GM23338 (cell line): ENCODE measurements at regions not wholly inside any gene's neighbourhood (a gene's known extent, or its start where the extent isn't known, plus 50 kb on each side); places are given as distances from the start of the nearest gene placed in this dataset.

Experiments used
- ATAC-seq: fragments of 200-7000 bp; cut with Tn5 transposase; 3 replicates; pipeline ENCODE4 v1.9.1; 2020
- DNase-seq: peaks from one replicate; pipeline ENCODE4 v3.0.0-alpha.2; 2015; ENCODE audit warnings: low spot score
- H2AFZ ChIP-seq: fragments of 200-600 bp; sonication (generic); 2 replicates; pipeline ENCODE4 v1.8.0; 2016; ENCODE audit warnings: antibody characterized with exemption, mild to moderate bottlenecking, moderate library complexity
- H3F3A ChIP-seq: fragments of 200-600 bp; sonication (generic); replicated peaks from 2 replicates; pipeline ENCODE4 v1.8.0; 2017; ENCODE audit warnings: antibody characterized with exemption, mixed run types, low read depth
- H3K27ac ChIP-seq: fragments of 200-600 bp; sonication (generic); 2 replicates; pipeline ENCODE4 v1.6.1; 2016; ENCODE audit warnings: low read depth
- H3K27me3 ChIP-seq: fragments of 200-600 bp; sonication (generic); 2 replicates; pipeline ENCODE4 v1.8.0; 2016; ENCODE audit warnings: mild to moderate bottlenecking, mixed run types, moderate library complexity; ENCODE audit not compliant: insufficient read depth
- H3K36me3 ChIP-seq: fragments of 200-600 bp; sonication (generic); 2 replicates; pipeline ENCODE4 v1.8.0; 2016; ENCODE audit warnings: mild to moderate bottlenecking; ENCODE audit not compliant: insufficient read depth
- H3K4me1 ChIP-seq: fragments of 200-600 bp; sonication (generic); 2 replicates; pipeline ENCODE4 v1.8.0; 2016; ENCODE audit warnings: mild to moderate bottlenecking, moderate library complexity; ENCODE audit not compliant: insufficient read depth
- H3K4me2 ChIP-seq: fragments of 200-600 bp; sonication (generic); 2 replicates; pipeline ENCODE4 v1.7.1; 2017; ENCODE audit warnings: mixed run types
- H3K4me3 ChIP-seq: fragments of 200-600 bp; sonication (generic); 2 replicates; pipeline ENCODE4 v1.6.1; 2016; ENCODE audit warnings: mixed run types
- H3K79me2 ChIP-seq: fragments of 200-600 bp; sonication (generic); replicated peaks from 2 replicates; pipeline ENCODE4 v1.8.0; 2017; ENCODE audit warnings: mild to moderate bottlenecking; ENCODE audit not compliant: insufficient read depth
- H3K9me2 ChIP-seq: fragments of 200-600 bp; sonication (generic); 2 replicates; pipeline ENCODE4 v1.8.0; 2017; ENCODE audit not compliant: insufficient read depth
- H4K20me1 ChIP-seq: fragments of 200-600 bp; sonication (generic); replicated peaks from 2 replicates; pipeline ENCODE4 v1.8.0; 2017; ENCODE audit warnings: mild to moderate bottlenecking; ENCODE audit not compliant: insufficient read depth
- H3K27ac Mint-ChIP-seq: 2 replicates; pipeline ENCODE4 v1.8.0; 2020; ENCODE audit warnings: inconsistent platforms, mild to moderate bottlenecking, moderate library complexity, mixed read lengths
- H3K27me3 Mint-ChIP-seq: 3 replicates; pipeline ENCODE4 v1.8.0; 2022; ENCODE audit warnings: low read depth, mild to moderate bottlenecking, moderate library complexity, mixed read lengths, inconsistent platforms; ENCODE audit not compliant: insufficient read depth, poor library complexity
- H3K36me3 Mint-ChIP-seq: 3 replicates; pipeline ENCODE4 v1.8.0; 2021; ENCODE audit warnings: low read depth, mild to moderate bottlenecking, inconsistent platforms, moderate library complexity, mixed read lengths
- H3K4me1 Mint-ChIP-seq: 3 replicates; pipeline ENCODE4 v1.8.0; 2020; ENCODE audit warnings: mild to moderate bottlenecking, inconsistent platforms, mixed read lengths
- H3K4me3 Mint-ChIP-seq: 3 replicates; pipeline ENCODE4 v1.8.0; 2021; ENCODE audit warnings: moderate library complexity, mild to moderate bottlenecking, inconsistent platforms, mixed read lengths
- H3K9me3 Mint-ChIP-seq: 3 replicates; pipeline ENCODE4 v1.8.0; 2020; ENCODE audit warnings: moderate library complexity, mild to moderate bottlenecking, inconsistent platforms, mixed read lengths
- CREB1 ChIP-seq: fragments of 250-450 bp; sonication (Bioruptor Pico); IDR thresholded peaks from 2 replicates; pipeline ENCODE4 v1.5.0; 2020; ENCODE audit warnings: low read depth, mild to moderate bottlenecking, moderate library complexity
- ETS1 ChIP-seq: IDR thresholded peaks from 2 replicates; pipeline ENCODE4 v1.6.1; 2016; ENCODE audit warnings: antibody characterized with exemption
- EZH2 ChIP-seq: fragments of 200-600 bp; sonication (generic); IDR thresholded peaks from one replicate; pipeline ENCODE4 v1.8.0; 2017; ENCODE audit warnings: antibody characterized with exemption, mild to moderate bottlenecking, low read depth; ENCODE audit not compliant: unreplicated experiment
- EZH2phosphoT487 ChIP-seq: fragments of 200-600 bp; sonication (generic); IDR thresholded peaks from one replicate; pipeline ENCODE4 v1.8.1; 2018; ENCODE audit warnings: antibody characterized with exemption; ENCODE audit not compliant: unreplicated experiment
- JUNB ChIP-seq: IDR thresholded peaks from one replicate; pipeline ENCODE4 v1.6.1; 2016; ENCODE audit warnings: antibody characterized with exemption; ENCODE audit not compliant: unreplicated experiment
- NANOG ChIP-seq: IDR thresholded peaks from 2 replicates; pipeline ENCODE4 v1.6.1; 2016; ENCODE audit warnings: antibody characterized with exemption, borderline replicate concordance
- POLR2AphosphoS5 ChIP-seq: IDR thresholded peaks from 2 replicates; pipeline ENCODE4 v1.6.1; 2016; ENCODE audit warnings: antibody characterized with exemption, low read depth
- REST ChIP-seq: IDR thresholded peaks from one replicate; pipeline ENCODE4 v1.6.1; 2018; ENCODE audit warnings: antibody characterized with exemption; ENCODE audit not compliant: unreplicated experiment
- STAT1 ChIP-seq: IDR thresholded peaks from one replicate; pipeline ENCODE4 v1.6.1; 2016; ENCODE audit warnings: antibody characterized with exemption; ENCODE audit not compliant: unreplicated experiment
- ZNF114 ChIP-seq: fragments of 250-450 bp; sonication (Bioruptor Pico); IDR thresholded peaks from 2 replicates; pipeline ENCODE4 v1.5.0; 2020; ENCODE audit warnings: mild to moderate bottlenecking, moderate library complexity
- ZNF331 ChIP-seq: fragments of 250-450 bp; sonication (Bioruptor Pico); IDR thresholded peaks from 2 replicates; pipeline ENCODE4 v1.5.0; 2020; ENCODE audit warnings: low read depth, mild to moderate bottlenecking, moderate library complexity

GRCh38 chr19:29881386-29881785, 60.7 kb upstream of the URI1 start (continued):
- TF ChIP-seq STAT1 (no peak), ETS1 (no peak), CREB1 (CRISPR knock-in tag) (no peak), EZH2 (no peak), ZNF114 (CRISPR knock-in tag) (no peak), NANOG (no peak), POLR2AphosphoS5 (no peak), ZNF331 (CRISPR knock-in tag) (no peak), JUNB (no peak), EZH2phosphoT487 (no peak), REST (no peak)

- H2AFZ ChIP-seq, result peak overlapping the region; percentile 76
- H3K27ac ChIP-seq, result no peak overlapping the region
- no peaks in the 10 kb centered on the region for H3K27me3 ChIP-seq
- Mint-ChIP-seq H3K27ac (no peak overlapping the region), H3K4me1 (peaks cover 12% of the 10 kb centered on the region; the same call in 2 of the 3 replicates), H3K4me3 (no peak overlapping the region), H3K9me3 (no peaks in the 10 kb centered on the region), H3K36me3 (no peaks in the 10 kb centered on the region; the same call in 2 of the 3 replicates), H3K27me3 (peaks cover 18% of the 10 kb centered on the region)
- peak overlapping the region; percentile 38; the same call in 1 of the 2 replicates for H3K4me2 ChIP-seq
- DNase-seq, result peak; percentile 43
- no peaks in the 10 kb centered on the region for H3K9me2 ChIP-seq
- peak; percentile 55 for ATAC-seq
- no peaks in the 10 kb centered on the region for H3K36me3 ChIP-seq
- H3K79me2 ChIP-seq, result no peaks in the 10 kb centered on the region
- no peaks in the 10 kb centered on the region for H4K20me1 ChIP-seq
- TF ChIP-seq ZNF114 (CRISPR knock-in tag) (no peak), ZNF331 (CRISPR knock-in tag) (no peak), POLR2AphosphoS5 (no peak), CREB1 (CRISPR knock-in tag) (no peak), ETS1 (no peak), STAT1 (no peak), EZH2 (no peak)
- H3F3A ChIP-seq, result no peaks in the 10 kb centered on the region
- no peak overlapping the region for H3K4me3 ChIP-seq
- H3K4me1 ChIP-seq, result no peaks in the 10 kb centered on the region; the same call in 1 of the 2 replicates
These were observed 59.3 kb upstream of the URI1 start for GRCh38 chr19:29882719-29883105.
